GM19397 (cell line): ENCODE measurements at regions not wholly inside any gene's neighbourhood (a gene's known extent, or its start where the extent isn't known, plus 50 kb on each side); places are given as distances from the start of the nearest gene placed in this dataset.

ENCODE experiments used
- ATAC-seq: cut with Tn5 transposase; IDR thresholded peaks from one replicate; pipeline ENCODE4 v1.9.1; 2021; ENCODE audit warnings: mild to moderate bottlenecking, moderate library complexity; ENCODE audit not compliant: unreplicated experiment

- ATAC-seq, result no peak
Observed at GRCh38 chr9:89744255-89744648, 139.4 kb downstream of the GADD45G start.

DNA sequence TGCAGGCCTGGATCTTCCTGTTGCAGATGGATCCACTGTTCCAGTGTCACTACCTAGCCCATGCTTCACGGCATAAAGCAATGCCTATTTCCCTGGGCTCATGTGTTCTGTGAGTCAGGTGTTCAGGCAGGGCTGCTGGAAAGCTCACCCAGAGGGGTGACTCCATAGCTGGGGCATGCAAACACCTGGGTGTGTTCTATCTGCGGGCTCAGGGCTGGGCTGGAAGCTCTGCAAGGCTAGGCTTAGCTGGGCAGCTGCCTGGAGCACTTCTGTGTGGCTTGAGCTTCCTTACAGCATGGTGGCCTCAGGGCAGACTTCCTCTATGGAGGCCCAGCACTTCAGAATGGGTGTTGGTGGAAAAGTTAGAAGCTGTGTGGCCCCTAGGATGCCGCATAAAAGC lies 139.9 kb downstream of the GADD45G start:
- no peak for ATAC-seq

DNA sequence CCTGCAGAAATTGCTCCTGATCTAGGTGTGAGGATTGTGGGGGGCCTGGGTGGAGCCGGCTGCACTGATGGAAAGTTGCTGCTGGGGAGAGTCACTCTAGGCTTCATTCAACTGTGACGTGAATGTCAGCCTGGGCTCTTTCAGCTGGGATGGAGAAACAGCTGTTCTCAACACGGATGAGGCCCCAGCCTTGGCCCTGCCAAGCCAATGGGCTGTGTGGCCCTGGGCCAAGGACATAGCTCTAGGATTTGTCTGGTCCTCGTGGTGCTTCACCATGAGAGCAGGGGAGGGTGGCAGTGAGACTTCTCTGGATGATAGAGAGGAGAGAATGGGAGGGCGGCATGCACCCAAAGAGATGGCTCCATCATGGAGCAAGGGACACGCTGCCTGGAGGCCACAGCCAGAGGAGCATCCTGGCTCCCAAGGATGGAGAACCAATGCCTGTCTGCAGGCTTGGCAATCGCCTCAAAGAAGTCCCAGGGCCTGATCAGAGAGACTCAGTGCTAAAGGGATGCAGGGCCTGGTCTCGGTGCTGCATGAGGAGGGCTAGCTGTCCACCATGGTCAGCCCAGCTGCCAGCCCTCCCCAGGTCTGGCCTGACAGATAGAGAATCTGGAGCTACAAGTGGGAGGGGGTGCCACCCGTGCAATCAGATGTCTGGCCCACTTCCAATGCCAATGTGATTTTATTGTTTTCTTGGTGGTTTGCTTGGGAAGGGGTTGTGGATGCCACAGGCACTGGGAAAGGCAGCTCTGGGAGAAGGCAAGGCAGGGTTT lies 141.0 kb downstream of the GADD45G start:
- ATAC-seq, result no peak

- no peak for ATAC-seq
Observed at GRCh38 chr9:89746385-89747116, 141.7 kb downstream of the GADD45G start.

GRCh38 chr9:89747596-89747995 lies 142.8 kb downstream of the GADD45G start:
- ATAC-seq, result no peak

DNA sequence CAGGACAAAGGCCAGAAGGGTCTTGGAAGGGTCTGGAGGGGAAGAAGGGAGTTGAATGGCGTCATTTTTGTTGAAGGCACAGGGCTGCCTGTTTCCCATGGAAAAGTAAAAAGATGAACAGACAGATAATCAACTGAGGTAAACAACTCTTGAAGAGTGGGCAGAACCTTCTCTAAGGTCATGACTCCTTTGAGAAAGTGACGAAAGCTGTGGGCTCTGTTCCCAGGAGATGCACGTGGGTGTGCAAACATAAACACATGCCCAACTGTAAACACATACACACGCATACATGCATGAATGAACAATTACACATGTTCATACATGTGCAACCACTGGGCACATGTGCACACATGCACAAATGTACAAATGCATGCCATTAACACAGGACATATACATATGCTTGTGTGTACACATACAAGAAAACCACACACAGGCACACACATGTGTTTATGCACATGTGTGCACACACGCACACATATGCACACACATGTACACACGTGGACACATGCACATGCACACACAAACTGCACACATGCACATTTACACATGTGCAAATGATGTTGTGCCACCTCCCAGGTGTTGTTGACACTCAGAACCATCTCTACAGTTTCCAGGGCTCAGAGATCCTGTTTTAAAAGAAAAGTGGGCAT lies 143.3 kb downstream of the GADD45G start:
- no peak for ATAC-seq

- no peak for ATAC-seq
Observed at GRCh38 chr9:89748831-89749499, 144.2 kb downstream of the GADD45G start.

- ATAC-seq, result no peak
Observed at GRCh38 chr9:89749500-89750116, 144.8 kb downstream of the GADD45G start.

DNA sequence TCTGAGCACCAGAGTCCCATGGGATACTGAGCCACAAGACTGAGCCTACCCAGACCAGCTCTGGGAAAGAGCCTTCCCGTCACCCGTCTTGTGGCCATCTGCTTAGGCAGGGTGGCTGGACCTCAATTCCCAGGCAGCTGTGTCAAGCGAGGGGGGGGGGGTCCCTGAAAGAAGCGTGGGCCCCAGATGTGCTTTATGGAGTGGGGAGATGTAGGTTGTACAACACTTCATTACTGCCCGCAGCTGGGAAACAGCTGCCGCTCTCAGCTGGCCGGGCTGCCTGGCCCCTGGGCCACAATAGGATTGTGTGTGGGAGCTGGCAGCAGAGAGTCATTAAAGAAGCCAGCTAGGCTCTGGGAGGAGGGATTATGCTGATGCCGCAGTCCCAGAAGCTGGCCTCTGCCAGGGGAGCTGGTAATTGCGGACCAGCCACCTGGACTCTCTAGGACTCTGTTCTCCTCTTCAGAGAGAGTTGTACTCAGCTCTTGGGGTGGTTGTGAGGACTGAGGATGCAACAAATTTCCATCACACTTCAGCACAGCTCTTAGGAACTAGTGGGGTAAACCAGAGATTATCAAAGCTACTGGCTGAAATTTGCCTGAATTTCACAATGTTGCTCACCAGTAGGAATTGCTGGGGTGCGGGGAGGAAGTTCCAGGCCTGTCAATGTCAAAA lies 145.4 kb downstream of the GADD45G start:
- ATAC-seq, result no peak

DNA sequence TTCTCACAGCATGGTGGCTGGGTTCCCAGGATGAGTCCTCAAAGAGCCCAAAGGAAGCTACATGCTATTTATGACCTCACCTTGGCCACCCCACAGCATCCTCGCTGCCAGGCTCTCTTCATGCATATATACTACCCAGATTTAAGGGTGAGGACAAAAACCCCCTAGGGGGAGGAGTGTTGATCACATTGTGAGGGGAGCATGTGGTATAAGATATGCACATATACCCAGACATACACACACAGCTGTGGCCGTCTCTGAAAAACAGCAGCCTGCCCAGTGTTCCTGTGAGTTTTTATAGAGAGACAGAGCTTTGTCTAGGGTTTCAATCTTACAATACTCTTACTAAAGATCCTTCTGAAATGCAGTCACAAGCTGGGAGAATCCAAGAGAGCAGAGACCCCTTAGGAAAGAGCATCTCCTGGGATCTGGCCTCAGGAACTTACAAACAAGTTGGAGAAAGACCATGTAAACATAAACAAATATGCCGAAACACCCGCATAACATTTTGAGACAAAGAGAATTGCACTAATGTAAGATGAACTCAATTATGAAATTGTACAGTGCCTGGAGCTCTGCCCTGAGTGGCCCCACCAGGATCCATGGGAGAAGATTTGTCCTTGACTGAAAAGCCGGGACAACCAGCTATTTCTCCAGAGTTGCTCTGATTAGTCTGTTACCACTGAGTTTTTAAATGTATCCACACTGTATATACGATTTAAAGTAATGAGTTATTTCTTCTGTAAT lies 146.4 kb downstream of the GADD45G start:
- no peak for ATAC-seq

GRCh38 chr9:89752154-89752553 lies 147.3 kb downstream of the GADD45G start:
- no peak for ATAC-seq

DNA sequence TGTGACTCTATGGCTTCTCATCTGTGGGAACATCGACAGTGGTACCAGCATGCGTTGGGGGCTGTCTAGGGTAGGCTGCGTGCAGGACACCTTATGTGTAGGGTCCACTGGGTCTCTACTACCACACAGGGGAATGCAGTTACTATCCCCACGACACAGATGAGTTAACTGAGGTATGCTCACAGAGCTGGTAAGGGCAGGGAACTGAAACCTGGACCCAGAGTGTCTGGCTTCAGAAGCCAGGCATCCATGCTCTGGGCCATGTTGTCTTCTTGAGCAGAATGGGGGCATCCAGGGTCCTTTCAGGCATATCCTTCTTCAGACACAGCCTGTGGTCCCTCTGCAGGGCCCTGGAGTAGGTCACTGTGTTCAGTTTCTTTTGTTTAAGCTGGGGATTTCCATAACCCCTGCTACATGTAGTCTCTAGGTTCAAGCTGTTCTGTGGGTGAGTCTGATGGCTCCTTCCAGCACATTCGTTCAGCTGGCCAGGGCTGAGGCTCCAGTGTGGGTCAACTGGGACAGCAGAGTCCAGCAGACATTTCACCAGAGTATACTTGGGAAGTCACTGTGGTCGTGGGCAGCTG lies 148.8 kb downstream of the GADD45G start:
- ATAC-seq, result no peak

- no peak for ATAC-seq
Observed at GRCh38 chr9:89754193-89754592, 149.4 kb downstream of the GADD45G start.

- ATAC-seq, result no peak
Observed at GRCh38 chr9:89755821-89756220, 151.0 kb downstream of the GADD45G start.

DNA sequence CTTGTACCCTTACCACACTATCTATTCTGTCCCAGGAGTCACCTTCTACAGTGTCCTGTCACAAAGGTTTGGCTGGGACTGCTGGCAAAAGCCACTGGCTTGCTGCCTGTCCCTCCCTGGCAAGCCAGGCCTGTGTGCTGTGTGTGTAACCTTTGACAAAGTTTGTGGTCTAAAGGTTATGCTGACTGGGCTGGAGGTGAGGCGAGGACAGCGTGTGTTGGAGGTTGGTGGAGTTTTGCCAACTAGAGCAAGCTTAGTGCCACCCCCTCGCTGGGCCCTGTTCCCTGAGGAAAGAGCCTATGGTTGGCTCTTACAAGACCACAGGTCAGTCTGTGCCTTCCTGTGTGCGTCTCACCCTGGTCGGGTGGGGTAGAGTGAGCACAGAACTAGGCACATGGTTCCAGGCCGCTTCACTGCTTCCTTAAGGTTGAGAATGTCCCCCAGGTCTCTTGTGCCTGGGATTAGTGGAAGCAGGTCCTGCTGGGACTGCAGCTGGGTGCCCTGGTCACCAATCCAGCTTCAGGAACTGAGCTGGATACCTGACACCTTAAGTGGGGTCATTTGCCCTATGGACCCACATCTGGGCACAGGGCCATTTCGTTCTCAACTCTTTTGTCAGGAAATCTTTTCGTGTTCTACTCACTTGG lies 152.2 kb downstream of the GADD45G start:
- no peak for ATAC-seq

GRCh38 chr9:89757776-89758528 lies 153.1 kb downstream of the GADD45G start:
- no peak for ATAC-seq

- no peak for ATAC-seq
Observed at GRCh38 chr9:89759572-89759971, 154.8 kb downstream of the GADD45G start.

GRCh38 chr9:89760123-89760522 lies 155.3 kb downstream of the GADD45G start:
- ATAC-seq, result no peak
